ENCODE measurements at regions not wholly inside any gene's neighbourhood (a gene's known extent, or its start where the extent isn't known, plus 50 kb on each side); places are given as distances from the start of the nearest gene placed in this dataset.
"Not testable (repeated sequence)": the region's sequence is repeated elsewhere in the genome, so short reads cannot be mapped to it uniquely, and the experiment has no call there.

DNA sequence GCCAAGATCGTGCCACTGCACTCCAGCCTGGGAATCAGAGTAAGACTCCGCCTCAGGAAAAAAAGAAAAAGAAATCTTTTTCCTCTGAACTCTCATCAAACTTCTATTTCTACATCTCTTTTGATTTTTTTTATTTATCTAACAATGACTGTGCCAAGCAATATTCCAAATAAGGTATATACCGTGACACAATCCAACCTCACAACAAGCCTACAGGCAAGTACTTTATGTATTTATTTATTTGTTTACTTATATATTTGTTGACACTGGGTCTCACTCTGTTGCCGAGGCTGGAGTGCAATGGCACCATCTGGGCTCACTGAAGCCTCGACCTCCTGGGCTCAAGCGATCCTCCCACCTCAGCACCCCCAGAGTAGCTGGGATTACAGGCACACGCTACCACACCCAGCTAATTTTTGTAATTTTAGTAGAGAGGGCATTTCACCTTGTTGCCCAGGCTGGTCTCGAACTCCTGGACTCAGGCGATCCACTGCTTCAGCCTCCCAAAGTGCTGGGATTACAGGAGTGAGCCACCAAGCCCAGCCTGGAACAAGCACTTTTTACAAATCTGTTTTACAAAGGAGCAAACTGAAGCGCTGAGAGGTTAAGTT is 94.9 kb upstream of the CHD2 start:
- no peak for DNase-seq

DNA sequence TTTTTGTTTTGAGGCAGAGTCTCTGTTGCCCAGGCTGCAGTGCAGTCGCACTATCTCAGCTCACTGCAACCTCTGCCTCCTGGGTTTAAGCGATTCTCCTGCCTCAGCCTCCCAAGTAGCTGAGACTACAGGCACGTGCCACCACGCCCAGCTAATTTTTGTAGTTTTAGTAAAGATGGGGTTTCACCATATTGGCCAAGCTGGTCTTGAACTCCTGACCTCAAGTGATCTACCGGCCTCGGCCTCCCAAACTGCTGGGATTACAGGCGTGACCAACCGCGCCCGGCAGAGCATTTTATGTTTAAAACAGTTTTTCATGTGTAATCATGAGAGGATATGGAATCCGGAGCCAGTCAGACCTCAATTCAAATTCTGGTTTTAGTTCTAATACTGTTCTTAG is 94.0 kb upstream of the CHD2 start:
- DNase-seq = not testable (repeated sequence)

DNA sequence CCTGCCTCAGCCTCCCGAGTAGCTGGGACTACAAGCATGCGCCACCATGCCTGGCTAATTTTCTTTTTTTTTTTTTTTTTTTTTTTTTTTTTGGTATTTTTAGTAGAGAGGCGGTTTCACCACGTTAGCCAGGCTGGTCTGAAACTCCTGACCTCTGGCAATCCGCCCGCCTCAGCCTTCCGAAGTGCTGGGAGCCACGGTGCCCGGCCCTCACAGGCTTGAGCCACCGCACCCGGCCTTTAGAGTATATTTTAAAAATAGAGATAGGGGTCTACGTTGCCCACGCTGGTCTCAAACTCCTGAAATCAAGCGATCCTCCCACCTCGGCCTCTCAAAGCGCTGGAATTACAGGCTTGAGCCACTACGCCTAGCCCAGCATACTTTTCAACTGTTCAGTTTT is 93.4 kb upstream of the CHD2 start:
- DNase-seq = no peak

DNA sequence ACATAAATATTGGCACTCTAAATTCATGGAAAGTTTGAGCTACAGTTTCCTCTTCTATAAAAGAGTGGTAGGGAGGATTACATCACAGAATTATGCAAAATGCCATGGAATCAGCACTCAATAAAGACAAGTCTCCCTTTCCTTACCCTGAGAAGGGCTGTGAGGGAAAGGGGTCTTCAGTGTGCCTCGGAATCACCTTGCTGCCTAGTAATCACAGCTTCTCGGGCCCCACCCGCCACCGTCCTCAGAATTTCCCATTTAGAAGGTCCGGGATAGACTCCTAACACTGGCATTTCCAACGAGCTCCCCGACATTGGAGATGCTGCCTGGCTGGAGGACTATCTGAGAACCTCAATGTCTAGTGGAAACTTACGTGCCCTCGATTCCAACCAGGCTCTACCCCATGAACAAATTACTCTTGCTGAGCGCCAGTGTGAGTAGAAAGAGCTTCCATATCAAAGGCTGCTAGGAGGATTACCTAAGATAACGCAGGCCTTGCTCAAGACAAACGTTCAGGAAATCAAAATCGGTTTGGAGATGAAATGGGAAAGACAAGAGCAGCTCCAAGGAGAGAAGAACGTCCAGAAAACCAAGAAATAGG is 92.1 kb upstream of the CHD2 start:
- peak; percentile 45 for DNase-seq

DNA sequence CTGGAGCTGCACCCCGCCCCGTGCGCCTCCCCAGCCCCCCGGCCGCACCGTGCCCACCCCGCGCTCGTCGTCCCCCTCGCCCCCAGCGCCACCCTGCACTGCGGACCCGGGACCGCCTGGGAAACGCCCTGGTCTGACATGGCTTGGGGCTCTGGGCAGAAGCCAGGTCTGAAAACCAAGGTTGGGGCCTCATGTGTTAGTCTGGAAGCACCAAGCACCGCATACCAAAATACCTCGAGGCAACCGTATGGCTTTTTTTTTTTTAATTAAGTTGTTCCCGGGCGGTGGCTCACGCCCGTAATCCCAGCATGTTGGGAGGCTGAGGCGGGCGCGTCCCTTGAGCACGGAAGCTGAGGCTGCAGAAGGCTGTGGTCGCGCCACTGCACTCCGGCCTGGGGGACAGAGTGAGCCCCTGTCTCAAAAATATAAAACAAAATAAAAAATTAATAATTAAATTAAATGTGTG is 91.5 kb upstream of the CHD2 start:
- DNase-seq = no peak

DNA sequence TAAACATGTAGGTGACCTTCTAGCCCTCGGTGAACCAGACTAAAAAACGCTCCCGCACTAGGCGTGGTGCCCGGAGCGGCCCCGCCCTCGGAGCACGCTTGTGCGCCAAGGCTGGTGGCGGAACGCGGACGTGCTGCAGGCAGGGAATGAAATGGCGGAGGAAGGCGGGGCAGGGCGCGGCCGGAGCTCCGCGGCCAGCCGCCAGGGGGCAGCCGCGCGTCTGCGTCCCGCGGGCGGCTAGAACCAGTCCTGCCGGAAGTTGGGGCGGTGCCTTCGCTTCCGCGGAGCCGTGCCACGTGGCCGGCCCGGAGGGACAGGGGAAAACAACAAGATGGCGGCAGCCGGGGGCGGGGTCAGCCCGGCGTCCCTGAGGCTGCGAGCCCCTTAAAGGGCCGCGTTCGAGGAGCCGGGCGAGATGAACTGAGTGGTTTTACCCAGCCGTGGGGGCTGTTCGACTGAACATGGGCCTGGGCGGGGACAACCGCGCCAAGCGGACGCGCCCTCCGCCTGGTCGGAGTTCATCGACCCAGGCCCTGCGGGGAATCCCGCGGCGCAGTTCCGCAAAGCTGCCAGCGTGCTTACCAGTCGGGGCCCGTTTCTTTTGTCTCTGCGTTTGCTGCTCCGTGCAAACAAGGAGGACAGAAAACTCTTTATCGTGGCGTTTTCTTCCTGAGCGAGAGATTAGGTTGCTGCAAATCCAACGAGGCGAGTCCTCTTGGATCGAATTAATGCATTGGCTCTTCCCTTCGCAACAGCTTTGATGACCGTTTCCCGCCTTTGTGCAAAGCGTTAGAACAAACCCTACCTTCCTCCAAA is 90.9 kb upstream of the CHD2 start:
- DNase-seq = peak; percentile 99

DNA sequence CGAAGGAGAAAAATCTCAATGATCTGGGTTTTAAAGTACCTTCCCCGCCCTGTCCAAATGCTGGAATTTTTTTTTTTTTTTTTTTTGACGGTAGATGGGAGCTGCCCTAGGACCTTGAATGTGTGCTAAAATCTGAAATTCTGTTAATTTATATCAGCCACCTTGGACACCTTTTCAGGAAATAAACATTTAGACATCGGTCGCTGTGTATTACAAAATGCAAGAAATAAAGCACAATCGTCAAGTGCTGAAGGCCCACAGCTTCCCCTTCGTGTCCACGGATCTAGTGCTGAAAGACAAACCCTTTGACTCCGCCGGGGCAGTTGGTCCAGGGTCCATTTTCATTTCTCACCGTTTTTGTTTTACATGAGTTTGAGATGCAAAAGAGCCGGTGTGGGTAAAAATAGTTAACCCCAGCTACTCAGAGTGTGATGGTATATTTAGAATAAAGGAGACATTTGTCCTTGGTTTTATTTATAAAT is 90.2 kb upstream of the CHD2 start:
- peak; percentile 86 for DNase-seq

DNA sequence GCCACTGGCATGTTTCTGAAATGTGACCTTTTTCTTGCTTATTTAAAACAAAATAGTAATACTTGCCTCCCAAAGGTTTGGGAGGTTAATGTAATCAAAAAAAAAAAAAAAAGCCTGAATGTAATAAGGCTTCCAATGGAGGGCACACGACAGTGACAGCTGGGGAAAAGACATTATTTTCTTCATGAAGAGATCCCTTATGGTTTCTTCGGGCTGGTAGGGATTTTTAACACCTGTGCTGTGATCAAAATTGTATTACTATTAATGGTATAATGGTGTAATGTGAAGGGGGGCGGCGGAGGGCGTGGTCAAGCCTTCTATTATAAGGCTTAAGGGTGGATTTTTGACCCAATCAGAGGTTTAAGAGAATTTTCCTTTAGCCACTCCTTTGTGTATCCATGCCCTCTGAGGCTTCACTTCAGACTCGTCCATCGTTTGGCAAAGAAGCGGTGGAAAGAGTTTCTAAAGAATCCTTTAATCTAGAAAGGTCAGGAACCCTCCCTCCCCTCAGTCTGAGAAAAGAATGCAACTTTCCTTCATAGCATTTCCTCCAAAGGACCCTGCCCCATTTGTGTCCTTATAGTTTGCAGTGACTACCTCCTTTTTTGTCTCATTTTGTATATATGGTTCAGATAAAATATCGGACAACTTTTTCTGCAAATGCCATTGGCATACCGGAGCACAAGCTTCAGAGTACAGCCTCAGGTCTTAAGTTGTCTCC is 89.5 kb upstream of the CHD2 start:
- DNase-seq = peak; percentile 90

DNA sequence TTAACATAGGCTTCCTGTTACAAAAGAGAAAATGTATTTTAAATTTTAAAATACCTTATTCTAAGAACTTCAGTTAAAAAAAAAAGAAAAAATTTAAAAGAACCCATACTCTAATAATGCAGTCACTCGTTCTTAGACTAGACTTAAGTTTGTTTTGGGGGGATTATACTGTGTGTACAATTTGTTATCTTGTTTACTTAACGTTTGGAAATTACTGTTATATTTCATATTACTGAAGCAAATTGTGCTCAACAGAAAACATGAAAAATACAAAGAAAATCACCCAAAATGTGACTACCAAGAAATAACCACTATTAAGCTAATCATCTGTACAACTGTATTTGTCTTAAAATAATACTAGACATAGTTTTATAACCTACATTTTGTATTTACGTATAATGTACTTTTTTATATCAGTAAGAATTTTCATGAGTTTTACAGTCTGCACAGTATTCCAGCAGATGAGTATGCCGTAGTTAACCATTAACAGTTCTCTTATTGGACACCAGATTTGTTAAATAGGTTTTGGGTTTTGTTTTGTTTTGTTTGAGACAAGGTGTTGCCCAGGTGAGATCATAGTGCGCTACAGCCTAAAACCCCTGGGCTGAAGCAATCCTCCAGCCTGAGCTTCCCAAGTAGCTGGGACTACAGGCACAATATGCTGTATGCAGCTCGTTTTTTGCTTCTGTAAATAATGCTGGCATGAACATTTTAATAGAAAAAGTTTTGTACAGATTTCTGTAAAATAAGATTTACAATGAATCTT is 88.8 kb upstream of the CHD2 start:
- DNase-seq = peak; percentile 65

DNA sequence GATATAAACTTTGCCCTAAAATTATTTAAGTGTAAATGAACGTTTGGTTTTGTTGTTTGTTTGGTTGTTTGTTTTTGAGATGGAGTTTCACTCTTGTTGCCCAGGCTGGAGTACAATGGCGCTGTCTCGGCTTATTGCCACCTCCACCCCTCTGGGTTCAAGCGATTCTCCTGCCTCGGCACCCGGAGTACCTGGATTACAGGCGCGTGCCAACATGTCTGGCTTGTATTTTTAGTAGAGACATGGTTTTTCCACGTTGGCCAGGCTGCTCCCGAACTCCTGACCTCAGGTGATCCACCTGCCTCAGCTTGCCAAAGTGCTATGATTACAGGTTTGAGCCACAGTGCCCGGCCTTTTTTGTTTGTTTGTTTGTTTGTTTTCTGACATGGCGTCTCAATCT is 87.9 kb upstream of the CHD2 start:
- no peak for DNase-seq

DNA sequence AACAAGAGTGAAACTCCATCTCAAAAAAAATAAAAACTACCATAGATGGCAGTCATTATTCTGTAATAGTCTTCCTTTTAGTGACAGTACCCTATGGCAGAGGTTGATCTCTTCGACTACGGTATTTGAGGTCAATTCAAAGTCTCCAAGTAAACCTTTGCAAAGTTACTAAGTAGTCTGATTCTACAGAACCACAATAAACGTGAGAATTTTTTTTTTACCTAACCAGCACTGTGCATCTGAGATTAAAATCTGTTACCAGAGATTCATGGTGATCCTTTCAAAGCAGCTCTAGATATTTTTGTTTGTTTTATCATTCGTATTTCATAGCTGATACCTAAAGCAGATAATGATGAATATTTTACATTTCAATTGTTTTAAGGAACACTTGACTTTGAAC is 86.6 kb upstream of the CHD2 start:
- DNase-seq = no peak

DNA sequence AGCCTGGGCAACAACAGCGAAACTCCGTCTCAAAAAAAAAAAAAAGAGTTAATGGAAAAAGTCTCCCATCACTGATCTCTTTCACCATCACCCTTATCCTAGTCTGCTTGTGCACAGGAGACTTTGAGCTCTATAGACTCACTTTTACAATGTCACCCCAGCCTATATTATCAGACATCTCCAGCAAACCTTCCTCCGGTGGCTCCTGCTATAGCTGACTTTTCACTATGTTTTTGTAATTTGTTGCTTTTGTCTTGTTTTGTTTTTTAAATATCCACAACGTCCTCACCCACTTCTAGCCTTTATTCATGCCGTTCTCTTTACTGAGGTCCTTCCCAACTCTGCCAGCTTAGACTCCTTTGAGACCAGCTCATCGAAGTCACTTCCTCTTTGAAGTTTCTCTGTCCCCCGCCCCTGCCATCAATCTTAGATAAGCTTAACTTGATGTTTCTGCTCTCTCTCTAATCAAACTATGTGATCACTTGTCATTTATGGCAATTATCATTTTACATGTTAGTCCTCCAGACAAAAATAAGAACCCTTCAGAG is 82.7 kb upstream of the CHD2 start:
- DNase-seq = no peak

DNA sequence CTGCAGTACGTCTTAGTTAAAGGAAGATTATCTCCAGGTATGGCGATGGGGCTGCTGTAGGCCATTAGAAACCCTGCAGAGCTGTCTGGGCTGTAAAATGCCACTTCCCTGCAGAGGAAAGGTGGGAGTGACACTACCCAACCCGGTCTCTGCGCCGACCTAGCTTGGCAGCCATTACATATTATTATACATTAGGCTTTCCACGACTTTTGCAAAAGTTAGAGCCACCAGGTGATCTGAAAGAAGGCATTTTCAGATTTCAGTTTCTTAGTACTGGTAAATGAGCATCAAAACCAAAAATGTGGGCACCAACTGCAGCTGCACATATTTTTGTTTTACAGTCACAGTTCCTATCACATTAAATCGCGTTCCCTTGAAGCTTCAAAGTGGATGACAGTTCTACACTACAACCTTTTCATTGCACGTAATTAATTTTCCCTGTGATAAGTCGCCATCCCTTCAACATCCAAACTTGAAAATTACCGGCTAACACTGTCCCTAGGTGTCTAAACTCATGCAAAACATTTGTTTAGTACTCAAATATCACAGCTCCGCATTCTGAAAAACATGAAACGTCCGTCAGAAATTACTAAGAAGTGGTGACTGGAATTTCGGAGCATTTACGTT is 81.4 kb upstream of the CHD2 start:
- no peak for DNase-seq

DNA sequence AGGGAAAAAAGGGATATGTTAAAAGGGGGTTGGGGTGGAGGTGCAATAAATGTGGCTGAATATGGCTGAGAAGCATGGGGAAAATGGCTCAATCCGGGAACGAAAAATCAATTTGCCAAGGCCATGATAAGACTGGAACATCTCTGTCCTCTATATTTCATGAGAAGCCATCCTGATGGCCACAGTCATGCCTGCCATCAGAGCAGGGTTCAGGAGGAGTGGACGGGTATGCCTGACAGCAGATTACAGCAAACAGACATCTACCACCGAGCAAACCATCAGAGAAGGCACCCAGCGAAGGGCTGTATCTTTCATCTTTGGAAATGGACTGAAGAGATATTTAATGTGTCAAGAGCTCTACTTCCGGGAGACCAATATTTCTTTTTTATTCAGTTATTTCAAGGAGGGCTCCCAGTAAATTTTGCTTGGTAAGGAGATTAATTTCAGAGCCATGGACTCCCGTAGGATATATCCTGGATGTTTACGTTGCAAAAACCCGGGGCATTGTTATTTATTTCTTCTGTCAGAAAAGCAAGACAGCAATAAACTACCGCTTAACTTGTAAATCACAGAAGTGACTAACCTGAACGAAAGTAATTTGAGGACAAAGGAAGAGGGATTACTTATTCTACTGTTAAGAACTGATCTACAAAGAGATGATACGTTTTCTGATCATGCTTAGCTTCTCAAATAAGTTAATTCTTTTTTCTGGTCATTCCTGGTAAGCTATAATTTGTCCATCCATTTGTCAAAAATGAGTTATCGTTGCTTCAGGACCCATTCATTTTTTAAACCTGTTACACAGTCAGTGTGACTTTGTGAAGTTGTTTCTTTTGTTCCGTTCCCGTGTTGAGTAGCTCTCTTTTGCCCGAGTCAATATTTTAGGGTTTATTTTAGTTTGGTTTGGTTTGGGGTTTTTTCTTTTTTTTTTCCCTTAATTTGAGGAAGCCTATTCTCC is 80.6 kb upstream of the CHD2 start:
- DNase-seq = peak; percentile 71

DNA sequence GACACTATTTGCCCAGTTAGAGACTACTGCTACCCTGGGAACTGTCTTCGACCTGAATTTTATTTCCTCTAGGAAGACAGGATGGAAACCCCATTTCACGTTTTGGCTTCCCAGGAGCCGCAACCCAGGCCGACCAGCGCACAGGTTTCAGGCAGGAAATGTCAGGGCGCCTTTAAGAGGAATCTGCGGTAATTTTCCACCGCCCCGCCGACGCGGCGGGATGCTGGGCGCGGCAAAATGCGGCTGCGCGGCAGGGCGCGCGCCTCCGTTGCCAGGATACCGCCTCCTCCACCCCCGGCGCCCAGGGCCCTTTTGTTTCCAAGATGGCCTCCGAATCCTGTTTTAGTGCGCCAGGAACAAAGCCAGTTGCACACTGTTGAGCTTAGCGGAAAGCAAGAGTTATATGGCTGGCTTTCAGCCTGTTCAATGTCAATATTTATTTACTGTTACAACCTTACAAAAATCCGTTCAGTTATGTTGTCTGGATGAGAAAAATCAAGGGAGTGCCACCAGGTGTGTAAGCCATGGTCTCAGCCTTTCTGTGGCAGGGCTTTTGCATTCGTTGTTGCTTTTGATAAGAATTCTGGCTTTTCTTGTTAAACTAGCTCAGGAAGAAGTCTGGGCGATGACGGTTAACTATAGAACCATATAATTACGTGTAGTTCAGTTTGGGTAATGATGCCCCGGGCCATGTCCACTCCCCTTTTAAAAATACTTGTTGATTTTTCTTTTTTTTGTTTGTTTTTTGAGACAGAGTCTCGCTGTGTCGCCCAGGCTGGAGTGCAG is 79.7 kb upstream of the CHD2 start:
- DNase-seq = peak; percentile 98

DNA sequence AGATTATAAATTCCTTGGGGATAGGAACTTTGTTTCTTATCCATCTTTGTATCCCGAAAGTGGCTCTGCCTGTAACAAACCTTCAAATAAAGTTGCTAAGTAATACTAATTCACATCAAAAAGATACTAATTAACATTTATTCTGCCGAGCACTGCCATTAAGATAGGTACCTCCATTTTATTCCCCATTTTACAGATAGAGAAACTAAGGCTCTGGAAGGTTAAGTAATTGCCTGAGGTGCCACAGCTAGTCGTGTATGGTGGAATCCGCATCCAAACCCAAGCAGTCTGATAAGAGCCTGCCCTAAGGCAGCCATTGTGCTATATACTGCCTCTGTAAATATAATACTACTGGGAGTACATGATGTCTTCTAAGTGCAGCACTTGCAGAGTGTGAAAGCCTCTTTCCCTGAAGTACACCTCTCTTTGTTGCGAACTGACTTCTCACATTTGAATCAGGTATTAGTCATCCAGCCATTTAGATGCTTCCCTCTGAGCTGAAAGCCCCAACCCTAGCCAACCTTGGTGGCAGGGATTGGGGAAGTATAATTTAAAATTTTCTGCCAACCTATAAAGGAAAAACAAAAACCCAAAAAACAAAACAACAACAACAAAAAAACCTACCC is 78.5 kb upstream of the CHD2 start:
- no peak for DNase-seq

DNA sequence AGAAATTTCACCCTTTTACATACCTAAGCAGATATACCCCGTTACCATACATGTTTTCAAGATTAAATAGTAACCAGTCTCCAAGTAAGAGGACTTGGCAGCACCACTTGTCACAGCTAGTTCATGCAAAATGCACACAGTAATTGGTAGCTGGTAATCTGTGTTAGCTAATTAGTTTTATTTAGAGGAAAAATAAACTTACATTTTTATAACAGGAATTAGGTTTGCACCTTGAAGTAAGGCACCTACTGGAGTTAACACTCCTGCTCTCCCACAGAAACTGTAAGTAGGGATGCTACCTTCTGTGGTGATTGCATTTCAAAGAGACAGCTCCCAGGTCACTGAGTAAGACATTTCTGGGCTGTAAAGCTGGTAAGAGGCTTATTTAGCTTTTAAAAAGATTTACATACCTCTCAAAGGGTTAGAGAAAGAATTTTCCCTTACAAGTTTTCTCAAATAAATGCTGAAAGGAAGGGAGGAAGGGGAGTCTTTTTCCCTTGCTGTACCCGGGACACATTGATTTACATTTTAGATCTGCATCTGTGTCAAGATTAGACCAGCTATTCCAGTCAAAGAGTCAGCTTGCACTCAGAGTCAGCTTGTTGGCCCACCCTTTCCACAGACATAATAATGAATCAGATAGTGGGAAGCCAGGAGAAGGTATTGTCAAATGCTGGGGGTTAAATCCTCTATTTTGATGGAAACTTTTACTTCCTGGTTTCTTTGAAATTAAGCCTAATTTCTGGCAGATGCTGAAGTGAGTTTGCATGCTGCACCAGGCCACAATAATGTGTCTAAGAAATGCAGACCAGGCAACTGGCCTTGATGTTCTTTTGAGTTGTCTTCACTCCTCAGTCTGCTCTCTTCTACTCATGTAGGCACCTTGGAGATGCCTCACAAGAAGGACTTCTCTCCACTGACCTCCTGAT is 77.6 kb upstream of the CHD2 start:
- no peak for DNase-seq

Data from tongue (tissue), 1 donor.